GM18498 (cell line): ENCODE measurements at regions not wholly inside any gene's neighbourhood (a gene's known extent, or its start where the extent isn't known, plus 50 kb on each side); places are given as distances from the start of the nearest gene placed in this dataset.

ENCODE experiments used
- ATAC-seq: cut with Tn5 transposase; IDR thresholded peaks from one replicate; pipeline ENCODE4 v1.9.1; 2021; ENCODE audit warnings: mild to moderate bottlenecking, moderate library complexity; ENCODE audit not compliant: unreplicated experiment

- ATAC-seq = no peak
These were observed 137.8 kb upstream of the PPP2R2D start for GRCh38 chr10:131762789-131763696.

DNA sequence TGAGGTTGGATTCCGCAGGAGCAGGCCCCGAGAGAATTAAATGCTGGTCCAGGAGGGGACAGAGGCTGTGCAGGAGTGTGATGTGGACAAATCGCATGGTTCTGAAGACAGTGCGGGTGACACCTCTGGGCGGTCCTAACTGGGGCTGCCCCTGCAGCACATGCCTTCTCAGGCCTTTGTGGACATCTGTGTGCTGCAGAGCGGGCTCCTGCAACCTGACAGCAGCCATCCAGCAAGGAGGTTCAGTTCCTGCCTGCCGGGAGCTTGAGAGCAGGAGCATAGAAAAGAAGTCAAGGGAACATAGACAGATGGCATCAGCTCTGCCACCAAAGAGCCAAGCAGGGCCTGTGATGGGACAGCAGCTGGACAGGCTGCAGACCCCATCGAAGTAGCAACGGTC lies 135.9 kb upstream of the PPP2R2D start:
- ATAC-seq = no peak

- ATAC-seq = no peak
These were observed 134.7 kb upstream of the PPP2R2D start for GRCh38 chr10:131766096-131766495.

- no peak for ATAC-seq
These were observed 133.1 kb upstream of the PPP2R2D start for GRCh38 chr10:131767716-131768115.

- ATAC-seq = no peak
These were observed 131.0 kb upstream of the PPP2R2D start for GRCh38 chr10:131769571-131770410.

- ATAC-seq = no peak
These were observed 129.7 kb upstream of the PPP2R2D start for GRCh38 chr10:131770946-131771633.

- no peak for ATAC-seq
These were observed 129.0 kb upstream of the PPP2R2D start for GRCh38 chr10:131771634-131772358.

- no peak for ATAC-seq
These were observed 128.4 kb upstream of the PPP2R2D start for GRCh38 chr10:131772441-131772840.

DNA sequence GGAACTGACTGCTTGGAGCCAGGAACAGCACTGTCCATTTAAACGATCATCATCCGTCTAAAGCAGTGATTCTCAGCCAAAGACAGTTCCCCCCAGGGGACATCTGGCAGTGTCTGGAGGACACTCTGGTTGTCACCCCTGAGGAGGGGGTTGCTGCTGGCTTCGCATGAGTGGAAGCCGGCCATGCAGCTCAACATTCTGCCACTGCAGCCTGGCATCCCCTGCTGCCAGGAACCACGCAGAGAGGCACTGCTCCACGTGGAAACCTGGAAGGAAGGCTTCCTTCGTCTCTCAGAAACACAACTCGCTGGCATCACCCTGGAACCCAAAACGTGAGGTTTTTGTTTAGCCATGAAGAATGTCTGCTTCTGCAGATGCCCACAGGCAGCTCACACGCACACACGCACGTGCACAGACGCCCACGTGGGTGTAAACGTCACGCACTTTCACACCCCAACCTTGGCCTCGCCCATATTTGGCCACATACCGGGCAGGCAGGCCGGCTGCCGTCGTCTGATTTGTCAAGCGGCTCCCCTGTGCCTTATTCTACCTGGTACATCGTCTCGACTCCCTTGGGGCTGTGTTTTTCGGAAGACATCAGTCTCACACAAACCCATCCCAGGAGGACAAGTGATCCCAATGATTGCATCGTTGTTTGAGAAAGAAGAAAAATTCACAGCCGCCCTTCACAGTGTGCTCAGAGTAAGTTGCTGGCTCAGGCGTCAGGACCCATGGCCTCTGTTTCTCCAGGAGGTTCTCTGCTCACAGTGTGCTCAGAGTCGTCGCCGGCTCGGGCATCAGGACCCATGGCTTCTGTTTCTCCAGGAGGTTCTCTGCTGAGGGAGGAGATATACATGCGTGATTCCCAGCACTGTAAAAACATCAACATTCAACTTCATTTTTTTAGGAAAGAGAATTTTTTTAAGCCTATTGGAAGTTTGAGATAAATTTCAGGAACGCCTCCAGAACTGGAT lies 127.2 kb upstream of the PPP2R2D start:
- ATAC-seq = no peak

DNA sequence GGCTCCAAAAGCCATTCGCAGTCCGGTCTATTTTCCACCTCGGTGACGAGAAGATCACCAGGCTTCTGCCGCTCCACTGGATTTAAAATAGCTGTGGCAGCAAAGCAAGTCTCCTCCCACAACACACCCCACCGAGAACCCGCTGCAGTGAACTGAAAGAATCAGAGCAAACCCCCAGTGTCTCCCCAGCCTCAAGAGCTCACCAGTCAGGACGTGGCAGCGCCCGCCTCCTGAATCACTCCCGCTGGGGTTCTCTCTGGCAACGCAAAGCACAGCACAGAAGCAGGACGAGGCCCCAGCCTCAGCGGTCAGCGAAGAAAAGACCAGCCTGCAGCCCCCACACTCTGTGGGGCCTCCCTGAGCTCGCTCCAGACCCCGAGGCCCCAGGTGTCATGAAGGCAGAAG lies 126.1 kb upstream of the PPP2R2D start:
- no peak for ATAC-seq

DNA sequence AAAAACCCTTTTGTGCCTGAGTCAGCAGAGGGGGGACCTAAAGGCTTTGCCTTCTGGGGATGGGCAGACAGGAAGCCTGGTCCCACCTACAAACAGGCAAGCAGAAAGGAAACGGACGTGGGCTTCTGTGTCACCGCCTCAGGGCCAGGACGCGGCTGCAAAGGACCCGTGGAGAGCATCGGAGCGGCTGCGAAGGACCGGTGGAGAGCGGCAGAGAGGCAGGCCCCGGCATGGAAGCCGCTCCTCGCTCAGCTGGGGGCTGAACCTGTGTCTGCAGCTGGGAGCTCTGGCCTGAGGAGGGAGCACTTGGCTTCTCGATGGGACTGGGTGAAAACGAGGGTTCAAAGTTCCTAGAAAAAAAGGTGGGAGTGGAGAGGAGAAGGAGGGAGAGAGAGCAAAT lies 125.4 kb upstream of the PPP2R2D start:
- no peak for ATAC-seq

DNA sequence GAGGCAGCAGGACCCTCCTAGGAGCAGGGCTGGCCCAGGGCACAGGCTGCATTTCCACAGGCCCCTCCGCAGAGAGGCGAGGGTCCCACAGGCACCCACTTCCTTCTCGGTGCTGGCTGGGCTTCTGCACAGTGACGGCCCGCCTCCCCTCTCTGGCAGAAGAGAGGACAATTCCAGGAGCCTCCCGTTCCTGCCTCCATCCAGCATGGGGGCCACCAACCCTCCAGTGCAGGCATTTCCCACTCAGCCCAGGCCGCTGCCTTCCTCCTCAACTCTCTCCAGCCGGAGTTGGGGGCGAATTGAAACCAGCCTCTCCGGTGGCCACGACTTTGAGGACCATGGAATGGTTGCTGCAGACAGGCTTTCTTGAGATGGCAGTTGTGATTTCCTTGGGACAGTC lies 125.0 kb upstream of the PPP2R2D start:
- ATAC-seq = no peak

GRCh38 chr10:131776496-131776895 lies 124.3 kb upstream of the PPP2R2D start:
- ATAC-seq = no peak

DNA sequence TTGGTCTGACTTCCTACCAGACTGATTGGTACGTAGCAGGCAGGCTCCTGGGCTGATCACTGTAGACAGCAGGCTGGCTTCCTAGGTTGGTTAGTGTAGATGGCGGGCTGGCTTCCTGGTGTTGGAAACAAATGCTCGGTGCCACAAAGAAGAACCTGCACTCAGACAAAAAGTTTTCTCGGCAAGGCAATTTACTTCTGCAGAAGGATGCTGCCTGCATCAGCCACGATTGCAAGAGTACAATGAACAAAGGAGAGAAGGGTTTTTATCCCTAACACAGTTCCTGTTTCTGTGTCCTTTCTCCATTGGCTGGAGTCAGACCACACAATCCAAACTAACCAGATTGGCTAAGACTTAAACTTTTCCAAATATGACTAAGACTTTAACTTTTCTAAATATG lies 123.6 kb upstream of the PPP2R2D start:
- no peak for ATAC-seq

GRCh38 chr10:131777921-131778320 lies 122.9 kb upstream of the PPP2R2D start:
- ATAC-seq = no peak

- ATAC-seq = no peak
These were observed 122.4 kb upstream of the PPP2R2D start for GRCh38 chr10:131778385-131778784.

GRCh38 chr10:131778842-131779241 lies 122.0 kb upstream of the PPP2R2D start:
- ATAC-seq = no peak

DNA sequence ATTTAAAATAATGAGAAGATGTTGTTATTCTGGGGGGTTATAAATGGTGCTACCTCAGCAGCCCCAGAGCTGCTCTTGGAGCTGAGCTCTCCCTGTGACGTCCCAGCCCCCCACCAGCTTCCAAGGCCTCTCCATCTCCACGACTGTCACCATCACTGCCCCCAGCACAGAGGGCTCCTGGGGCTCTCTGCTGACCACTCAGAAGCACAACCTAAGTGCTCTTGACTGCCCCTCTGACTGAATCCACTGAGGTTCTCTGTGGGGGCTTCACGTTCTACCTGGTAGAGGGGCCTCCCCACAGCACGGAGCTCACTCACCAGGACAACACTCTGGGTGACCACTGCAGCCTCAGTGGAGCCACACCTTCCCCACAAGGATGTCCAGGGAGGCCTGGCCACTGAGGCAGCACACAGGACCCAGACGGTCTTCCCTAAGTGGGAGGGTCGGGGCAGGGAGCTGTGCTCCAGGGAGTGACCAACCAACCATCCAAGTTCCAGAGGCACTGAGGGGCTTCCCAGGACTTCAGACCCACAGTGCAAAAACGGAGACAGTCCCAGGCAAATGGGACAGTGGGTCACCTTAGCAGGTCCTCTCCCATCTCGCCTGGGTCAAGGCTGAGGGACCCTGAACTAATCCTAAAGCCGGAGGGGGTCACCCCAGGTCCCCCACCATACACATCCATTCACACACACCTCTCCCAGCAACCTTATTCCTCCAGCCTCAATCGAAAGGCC lies 121.0 kb upstream of the PPP2R2D start:
- no peak for ATAC-seq

- no peak for ATAC-seq
These were observed 119.7 kb upstream of the PPP2R2D start for GRCh38 chr10:131781076-131781475.
